Suppressor macrophage treated with lipopolysaccharide for 1 hour (primary cell): ENCODE measurements at regions not wholly inside any gene's neighbourhood (a gene's known extent, or its start where the extent isn't known, plus 50 kb on each side); places are given as distances from the start of the nearest gene placed in this dataset.
A peak's percentile ranks its signal among the peaks of the same experiment; 100 is the strongest.

ENCODE experiments used
- DNase-seq, 3 donors: peaks; one replicate each; pipeline ENCODE4 v3.0.0-alpha.2; 2020 to 2022

DNA sequence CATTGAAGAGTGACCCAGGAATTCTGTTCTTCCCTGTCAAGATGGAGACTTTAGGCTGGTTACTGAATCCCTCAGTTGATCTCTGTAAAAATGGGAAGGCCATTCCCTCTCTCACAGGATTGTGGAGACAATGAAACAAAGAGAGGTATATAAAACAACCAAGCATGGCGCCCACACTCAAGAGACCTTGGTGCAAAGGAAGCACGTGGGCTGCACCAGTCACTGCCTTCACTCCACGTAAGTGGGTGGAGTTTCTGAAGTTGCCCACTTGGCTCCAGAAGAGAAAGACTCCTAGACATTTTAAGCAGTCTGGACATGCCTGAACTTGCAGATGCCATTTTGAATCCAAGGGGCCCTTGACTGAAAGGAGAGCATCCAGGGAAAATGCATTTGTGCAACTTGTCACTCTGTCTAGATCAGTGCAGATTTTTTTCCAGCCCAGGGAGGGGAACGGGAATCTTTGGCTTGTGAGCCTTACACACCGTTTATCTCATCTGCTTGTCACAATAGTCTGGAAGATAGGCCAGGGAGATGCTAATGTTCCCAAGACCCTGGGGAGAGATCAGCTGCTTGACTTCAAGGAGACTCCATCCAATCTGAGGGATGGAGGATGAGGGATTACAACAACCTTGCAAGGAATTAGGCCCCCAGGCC lies 96.9 kb upstream of the TBX3 start:
- no peak for DNase-seq

DNA sequence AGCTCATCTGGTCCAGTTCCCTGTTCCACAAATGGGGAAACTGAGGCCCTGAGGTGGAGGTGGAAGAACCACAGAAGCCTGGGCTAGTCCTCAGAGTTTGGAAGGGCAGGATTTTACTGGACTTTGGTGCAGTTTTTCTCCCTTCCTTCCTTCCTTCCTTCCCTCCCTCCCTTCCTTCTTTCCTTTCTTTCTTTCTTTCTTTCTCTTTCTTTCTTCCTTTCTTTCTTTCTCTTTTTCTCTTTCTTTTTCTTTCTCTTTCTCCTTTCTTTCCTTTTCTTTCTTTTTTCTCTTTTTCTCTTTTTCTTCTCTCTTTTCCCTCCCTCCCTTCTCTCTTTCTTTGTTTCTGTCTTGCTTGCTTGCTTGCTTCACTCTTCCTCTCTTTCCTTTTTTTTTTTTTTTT lies 95.7 kb upstream of the TBX3 start:
- DNase-seq: no peak

DNA sequence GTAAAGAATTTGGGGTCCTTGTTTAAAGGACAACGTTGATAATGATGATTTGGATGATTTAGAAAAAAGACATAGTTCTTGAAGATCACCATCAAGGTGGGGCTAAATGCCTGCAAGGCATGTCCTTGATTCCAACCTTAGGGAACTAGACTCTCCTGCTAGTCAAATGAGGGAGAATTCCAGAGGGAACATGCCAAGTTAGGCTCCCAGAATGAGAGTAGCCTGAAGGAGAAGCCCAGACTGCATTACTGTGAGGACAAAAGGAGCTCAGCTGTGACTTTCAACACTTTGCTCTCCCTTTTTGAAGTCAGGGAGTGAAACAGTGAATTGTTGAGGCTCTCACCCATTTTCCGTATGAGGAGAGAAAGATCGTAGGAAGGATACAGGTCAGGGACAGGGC lies 95.2 kb upstream of the TBX3 start:
- no peak for DNase-seq

DNA sequence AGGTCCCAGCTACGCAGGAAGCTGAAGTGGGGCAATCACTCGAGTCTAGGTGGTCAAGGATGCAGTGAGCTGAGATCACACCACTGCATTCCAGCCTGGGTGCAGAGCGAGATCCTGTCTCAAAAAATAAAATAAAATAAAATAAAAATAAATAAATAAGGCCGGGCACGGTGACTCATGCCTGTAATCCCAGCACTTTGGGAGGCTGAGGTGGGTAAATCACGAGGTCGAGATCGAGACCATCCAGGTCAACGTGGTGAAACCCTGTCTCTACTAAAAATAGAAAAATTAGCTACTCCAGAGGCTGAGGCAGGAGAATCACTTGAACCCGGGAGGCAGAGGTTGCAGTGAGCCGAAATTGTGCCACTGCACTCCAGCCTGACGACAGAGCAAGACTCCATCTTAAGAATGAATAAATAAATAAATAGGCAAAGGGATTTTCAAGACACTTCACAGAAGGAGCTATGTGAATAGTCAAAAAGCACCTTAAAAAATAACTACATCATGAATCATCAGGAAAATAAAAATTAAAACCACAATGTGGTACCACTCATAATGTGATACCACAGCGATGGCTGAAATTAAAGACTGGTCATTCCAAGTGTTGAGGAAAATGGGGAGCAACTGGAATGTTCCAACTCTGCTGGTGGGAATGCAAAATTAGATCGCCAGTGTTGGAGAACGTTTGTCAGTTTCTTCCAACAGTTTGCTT lies 92.9 kb upstream of the TBX3 start:
- DNase-seq: no peak

DNA sequence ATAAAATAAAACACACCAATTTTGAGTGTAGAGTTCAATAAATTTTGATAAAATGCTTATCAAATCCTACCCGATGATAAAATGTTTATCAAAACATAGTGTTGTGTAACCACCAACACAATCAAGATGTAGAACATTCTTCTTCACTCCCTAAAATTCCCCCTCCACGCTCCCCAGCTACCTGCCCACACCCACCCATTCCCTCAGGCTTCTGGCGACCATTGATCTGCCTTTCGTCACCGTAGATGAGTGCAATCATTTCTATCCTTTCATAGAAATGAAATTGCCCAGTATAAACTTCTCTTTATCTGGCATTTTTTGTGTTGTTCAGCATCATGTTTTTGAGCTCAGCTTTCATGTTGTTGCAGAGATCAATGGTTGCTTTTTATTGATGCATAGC lies 90.7 kb upstream of the TBX3 start:
- DNase-seq: no peak

DNA sequence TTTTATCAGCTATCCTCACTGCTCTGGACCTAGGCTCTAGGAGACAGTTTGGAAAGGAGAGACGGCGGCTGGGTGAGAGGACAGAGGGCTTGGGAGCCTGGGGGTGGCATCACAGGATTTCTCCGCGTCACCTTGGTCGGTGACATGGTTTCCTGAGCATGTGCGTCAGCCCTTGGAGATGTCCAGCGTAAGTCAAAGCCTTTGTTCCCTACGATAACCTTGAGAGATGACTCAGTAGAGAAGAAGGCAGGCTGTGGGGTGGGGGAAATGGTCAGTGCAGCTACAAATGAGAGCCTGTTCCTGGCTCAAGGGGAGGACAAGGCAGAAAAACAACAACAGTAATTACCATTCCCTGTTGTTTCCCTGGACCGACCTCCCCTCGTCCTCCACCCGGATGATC lies 90.2 kb upstream of the TBX3 start:
- no peak for DNase-seq

DNA sequence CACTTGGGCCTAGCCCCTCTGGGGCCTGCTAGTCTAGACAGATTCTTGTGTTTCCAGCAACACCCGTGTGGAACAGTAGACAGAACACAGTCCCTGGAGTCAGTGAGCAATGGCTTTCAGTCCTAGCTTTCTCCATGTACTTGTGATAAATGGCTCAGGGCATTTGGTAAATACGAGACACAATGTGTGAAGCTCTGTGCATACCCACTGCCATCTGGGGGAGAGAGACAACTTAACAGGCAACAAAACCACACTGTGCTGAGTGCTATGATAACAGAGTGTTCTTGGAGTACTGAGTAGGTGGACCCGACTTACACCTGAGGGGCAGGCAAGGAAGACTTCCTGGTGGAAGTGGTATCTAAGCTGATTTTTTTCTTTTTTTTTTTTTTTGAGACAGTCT lies 86.3 kb upstream of the TBX3 start:
- DNase-seq: no peak

DNA sequence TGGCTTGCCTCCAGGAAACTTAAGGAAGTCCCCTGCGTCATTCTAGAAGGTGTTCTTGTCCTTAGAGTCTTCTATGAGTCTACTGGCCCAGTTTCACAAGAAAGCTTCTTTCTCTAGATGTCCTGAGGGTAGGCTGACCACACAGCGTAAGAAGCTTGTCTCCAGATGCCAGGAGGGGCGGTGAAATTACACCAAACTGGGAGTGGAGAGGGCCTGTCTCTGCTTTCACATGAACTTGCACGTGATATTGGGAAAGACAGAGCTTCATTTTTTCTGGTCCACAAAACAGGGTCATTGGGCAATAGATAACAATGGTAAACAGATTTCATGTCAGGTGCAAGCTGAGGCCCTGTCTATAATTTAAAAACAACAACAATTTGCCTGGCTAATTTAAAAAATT lies 85.7 kb upstream of the TBX3 start:
- peak in 1 of 3 donors; percentile 6 for DNase-seq

DNA sequence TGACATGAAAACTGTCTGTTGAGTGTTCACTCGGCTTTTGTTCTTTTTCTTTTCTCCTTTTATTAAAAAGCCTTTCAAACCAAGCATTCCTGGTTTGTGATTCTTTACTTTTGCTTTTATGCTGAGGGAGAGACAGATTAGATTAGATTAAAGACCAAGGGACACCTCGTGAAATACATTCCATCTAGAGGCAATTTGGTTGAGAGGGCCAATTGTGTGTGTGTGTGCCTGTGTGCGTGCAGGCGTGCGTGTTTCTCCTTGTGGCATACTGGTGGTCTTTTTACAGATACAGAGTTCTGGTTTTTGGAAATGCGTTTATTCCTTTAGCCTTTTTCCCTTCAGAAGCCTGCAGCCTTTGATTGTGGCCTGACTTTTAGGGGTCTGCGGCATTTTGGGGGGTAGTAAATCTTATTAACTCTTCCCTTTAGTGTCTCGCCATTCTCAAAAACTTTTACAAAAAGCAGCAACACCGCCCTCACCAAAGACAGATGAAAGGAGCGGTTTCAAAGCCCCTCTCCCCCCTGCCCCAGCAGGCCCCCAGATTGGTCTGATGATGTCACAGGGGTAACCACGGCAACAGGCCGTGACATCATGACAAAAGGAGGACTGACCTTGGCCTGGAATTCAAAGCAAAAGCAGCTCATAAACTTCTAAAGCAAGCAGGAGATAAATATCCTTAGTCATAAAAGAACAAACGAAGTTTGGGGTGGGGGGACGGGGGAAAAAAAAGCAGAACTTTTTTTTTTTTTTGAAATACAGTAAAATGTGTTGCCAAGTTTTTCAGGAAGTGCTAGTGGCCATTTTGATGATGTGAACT lies 84.1 kb upstream of the TBX3 start:
- DNase-seq: peak; percentile 34 to 43 (median 36)

DNA sequence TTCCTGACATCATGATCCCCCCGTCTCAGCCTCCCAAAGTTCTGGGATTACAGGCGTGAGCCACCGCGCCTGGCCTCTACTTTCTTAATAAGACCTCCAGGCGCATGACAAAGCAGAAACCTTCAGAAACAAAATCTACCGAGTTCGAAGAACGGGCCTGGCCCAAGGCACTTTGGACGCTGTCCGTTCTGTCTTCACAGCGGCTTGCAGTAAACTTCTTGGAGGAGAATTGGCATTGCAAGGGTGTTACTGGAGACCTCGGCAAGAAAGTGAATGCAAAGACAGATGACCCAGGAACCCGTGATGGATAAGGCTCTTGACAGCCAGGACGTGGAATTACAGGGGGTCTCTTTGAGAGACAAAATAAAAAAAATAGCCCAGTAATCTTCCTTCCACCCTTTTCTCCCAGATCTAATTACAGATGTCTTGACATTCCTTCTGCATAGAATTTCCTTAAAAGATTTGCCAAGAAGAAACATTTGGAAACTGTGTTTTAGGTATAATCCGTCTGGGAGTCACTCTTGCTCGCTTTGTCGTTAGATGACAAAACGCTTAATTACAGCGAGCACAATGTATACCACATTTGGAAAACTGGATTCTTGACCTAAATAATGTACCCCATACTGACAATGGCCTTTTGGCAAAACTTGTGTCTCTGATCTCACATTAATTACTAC lies 83.2 kb upstream of the TBX3 start:
- no peak for DNase-seq

DNA sequence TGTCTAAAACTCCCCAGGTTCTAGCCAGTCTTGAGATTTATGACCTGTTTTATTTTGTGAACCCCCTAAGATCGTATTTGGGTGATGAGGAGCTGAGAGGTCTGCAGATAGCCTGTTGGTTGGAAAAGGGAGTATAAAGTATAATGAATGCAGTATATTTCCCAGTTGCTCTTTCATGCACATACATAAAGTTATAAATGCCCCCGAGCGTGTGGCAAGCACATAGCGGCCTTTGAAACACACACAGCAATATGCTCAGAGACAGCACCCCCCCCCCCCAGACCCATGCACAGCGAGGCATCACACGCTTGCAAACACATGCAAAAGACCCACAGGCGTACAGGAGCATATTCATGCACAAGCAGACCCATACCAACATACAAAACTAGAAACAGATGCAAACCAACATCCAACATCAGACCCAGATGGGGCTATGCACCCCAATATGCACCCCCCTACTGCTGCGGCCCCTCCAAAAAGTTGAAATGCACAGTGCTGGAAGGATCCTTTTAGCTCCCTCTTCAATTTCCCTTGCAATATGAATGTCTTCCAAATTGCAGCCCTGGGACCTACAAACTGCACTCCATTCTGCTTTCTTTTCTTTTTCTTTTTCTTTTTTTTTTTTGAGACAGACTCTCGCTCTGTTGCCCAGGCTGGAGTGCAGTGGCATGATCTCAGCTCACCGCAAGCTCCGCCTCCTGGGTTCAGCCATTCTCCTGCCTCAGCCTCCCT lies 82.2 kb upstream of the TBX3 start:
- DNase-seq: no peak

DNA sequence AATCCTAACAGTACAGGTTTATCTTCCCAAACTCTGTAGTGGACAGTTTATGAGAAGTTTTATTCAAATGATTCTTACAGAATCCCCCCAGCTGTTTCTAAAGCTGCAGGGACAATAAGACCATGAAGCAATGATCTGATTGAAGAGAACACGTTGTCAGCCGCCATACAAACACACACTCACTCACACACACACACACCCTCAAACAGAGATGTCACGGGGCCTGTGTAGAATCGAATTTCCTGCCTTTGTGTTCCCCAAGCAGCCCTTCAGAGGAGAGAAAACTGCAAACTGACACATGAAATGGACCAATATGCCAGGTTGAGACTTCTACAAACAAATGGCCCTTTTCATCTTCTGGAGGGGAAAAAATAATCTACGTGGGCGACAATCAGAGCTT lies 80.5 kb upstream of the TBX3 start:
- no peak for DNase-seq

DNA sequence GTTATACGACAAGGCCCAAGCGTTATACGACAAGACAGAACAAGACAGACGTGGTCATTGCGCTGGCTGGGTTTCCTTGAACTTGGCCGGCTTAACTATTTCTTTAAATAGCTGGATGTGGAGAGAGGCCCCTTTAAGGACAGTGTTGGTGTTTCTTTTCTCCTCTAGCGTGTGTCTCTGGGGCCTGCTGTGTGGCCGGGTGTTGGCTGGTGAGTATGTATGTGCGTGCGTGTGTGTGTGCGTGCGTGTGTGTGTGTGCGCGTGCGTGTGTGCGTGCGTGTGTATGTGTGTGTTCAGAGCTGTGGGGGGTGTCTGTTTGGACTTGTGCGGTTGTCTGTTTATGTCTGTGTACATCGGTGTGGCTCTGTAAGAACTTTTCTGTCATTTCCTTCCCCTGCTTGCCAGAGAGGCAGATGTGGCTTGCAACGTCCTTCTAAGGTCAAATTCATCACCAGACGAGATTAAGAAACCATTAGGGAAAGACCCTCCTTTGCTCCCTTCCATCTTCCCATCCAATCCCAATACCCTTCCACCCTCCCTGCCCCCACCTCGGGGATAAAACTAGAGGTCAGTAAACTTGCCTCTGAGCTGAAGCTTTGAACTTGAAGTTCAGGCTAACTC lies 78.6 kb upstream of the TBX3 start:
- DNase-seq: peak in 2 of 3 donors; percentile 5 to 17

DNA sequence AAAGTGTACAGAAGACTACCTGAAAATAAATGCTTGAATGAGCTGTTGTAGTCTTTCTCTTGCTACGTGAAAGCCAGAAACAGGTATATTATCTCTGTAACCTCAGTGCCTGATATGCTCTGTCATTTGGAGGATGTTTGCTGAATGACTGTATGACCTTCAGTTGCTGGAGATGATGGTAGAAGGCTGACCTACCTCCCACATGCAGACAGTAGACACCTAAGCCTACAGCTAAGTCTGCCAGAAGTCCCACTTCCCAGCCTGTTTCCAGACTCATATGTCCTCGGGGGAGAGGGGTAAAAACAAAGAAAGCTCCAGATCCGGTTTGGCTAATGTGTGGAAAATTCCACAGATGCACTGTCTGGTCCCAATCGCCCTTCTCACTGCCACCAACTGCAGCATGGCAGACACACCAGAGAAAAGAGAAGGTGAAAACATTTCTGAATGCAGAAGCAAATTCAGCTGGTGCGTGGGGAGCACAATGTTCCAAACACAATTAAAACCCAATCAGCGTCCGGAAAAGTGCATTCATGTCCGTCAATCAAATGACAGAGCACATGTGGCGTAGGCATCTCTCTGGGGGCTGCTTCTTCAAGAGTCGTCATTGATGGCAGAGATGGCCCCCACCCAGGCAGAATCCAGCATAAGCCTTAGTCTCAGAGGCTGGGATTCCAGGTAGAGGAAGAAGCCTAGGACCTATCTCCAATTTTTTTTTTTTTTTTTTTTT lies 76.3 kb upstream of the TBX3 start:
- DNase-seq: no peak

DNA sequence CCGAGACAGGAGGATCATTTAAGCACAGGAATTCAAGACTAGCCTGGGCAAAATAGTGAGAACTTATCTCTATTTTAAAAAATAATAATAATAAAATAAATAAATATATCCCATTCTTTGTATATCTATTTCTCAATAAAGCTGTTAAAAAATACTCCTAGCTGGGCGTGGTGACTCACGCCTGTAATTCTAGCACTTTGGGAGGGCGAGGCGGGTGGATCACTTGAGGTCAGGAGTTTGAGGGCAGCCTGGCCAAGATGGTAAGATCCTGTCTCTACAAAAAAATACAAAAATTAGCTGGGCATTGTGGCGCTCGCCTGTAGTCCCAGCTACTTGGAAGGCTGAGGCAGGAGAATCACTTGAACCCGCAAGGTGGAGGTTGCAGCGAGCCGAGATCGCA lies 75.7 kb upstream of the TBX3 start:
- no peak for DNase-seq

DNA sequence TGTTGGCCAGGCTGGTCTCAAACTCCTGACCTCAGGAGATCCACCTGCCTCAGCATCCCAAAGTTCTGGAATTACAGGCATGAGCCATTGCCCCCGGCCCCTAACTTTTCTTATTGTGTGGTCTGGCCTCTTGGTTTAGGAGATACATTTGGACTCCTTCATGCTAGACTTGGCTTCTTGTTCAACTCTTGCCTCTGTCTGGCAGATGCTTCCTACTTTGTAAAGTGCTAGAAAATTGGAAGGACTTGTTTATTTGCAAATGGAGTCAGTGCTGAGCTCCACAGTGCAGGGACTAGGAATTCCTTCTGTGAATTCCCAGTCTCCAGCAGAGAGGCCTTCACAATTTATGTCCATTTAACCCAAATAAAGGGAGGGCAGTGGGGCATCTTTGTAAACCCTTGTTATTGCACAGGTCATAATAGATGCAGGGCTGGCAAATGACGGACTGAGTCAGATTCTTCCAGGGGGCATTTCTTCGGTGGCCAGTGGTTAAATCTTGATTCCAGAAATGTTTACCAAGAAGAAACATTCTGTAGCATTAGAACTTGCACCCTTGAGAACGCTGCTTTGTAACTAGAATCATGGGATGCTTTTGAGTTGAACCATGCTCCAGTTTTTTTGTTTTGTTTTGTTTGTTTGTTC lies 73.8 kb upstream of the TBX3 start:
- no peak for DNase-seq

DNA sequence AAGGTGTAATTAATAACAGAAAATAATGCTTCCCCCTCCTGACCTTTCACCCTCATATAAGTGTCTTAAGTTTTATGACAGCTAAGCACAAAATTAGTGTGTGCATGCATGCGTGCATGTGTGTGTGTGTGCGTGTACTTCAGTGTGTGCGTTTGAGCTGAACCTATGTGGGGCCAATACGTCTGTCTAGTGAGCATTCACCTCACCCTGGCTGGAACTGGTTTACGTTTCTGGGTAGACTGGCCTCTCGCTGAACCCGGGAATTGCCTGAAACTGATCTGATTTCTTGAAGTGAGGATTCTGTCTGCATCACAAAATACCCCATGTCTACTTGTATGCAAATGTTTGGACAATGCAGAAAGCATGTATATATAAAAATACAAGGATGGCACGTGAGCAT lies 68.2 kb upstream of the TBX3 start:
- no peak for DNase-seq

DNA sequence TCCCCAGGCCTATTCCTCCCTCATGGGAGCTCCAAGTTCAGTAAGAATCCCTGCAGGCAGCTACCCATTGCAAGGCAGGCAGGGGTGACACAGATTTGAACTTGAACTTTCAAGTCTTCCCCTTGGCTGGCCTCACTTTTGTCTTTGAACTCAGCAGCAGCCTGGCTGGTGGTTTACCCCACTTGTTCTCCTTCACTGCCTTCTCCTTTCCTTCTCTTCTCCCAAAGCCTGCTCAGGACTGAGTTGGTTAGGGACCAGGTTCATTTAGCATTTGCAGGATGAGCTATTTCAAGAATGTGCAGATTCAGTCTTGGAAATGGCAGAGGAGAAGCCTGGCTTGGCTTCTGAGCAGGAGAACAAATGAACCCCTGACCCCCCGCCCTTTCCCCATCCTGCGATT lies 67.7 kb upstream of the TBX3 start:
- no peak for DNase-seq

DNA sequence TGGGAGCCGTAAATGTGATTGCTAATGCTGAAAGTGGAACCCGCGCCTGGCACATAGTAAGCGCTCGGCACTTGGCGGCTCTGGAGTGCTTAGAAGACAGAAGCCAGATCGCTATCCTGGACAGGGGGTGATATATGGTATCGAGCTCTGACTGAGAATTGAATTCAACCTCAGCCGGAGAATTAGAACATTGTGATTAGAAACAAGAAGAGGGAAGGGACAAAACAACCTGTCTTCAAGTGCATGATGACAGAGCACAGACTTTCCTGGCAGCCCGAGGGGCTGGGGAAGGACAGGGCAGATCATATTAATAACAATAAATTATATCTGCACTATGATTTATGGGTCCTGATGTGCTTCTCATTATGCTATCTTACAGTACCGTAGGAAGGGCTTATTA lies 66.9 kb upstream of the TBX3 start:
- DNase-seq: no peak

DNA sequence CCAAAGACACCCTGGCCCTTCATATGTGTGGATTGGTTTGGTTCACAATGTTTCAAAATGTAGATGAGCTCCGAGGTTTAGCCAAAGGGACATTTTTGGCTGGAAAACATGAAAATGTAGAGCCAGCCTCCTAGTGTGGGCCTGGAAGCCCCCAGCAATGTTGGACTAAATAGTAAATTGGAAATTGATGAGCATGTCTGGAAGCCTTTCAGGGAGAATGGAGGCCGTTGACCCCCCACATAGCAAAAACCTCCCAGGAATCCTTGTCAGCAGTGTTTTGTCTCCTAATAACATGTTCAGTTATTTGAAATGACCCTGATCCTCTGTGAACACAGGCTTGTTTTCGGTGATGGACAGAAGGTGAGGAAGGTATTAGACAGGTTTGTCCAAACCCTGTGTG lies 65.1 kb upstream of the TBX3 start:
- DNase-seq: no peak
